ENCODE measurements at regions not wholly inside any gene's neighbourhood (a gene's known extent, or its start where the extent isn't known, plus 50 kb on each side); places are given as distances from the start of the nearest gene placed in this dataset.

GRCh38 chr6:76510489-76510888, 438.0 kb upstream of the IMPG1 start:
- FAIRE-seq (no peak), DNase-seq (ENCODE audit: low read depth, low spot score) (no peak)
- Histone ChIP-seq H3K79me2 (ENCODE audit: control insufficient read depth, insufficient read depth, low read length) (no peaks in the 10 kb centered on the region), H4K20me1 (ENCODE audit: control insufficient read depth, extremely low read depth, insufficient read depth, low read length) (no peaks in the 10 kb centered on the region), H2AFZ (ENCODE audit: control insufficient read depth, low read length) (no peak overlapping the region), H3K9ac (ENCODE audit: control insufficient read depth, extremely low read depth, insufficient read depth, low read length) (no peak overlapping the region), H3K27me3 (ENCODE audit: control insufficient read depth, extremely low read depth, insufficient read depth, low read length) (no peaks in the 10 kb centered on the region), H3K4me2 (ENCODE audit: control insufficient read depth, extremely low read depth, insufficient read depth, low read depth, low read length) (no peak overlapping the region), H3K4me1 (ENCODE audit: control insufficient read depth, extremely low read depth, insufficient read depth, low read length) (no peaks in the 10 kb centered on the region), H3K36me3 (ENCODE audit: control insufficient read depth in 2 of 2, extremely low read depth in 1 of 2, insufficient read depth in 2 of 2, low read length in 2 of 2) (no peaks in the 10 kb centered on the region), H3K27ac (ENCODE audit: control insufficient read depth, insufficient read depth, low read length) (no peak overlapping the region), H3K9me3 (ENCODE audit: control insufficient read depth, low read depth, low read length) (no peaks in the 10 kb centered on the region), H3K9me1 (ENCODE audit: control insufficient read depth, extremely low read depth, insufficient read depth, low read length) (no peaks in the 10 kb centered on the region), H3K4me3 (ENCODE audit: control insufficient read depth in 2 of 3, extremely low read depth in 1 of 3, insufficient read depth in 2 of 3, low read depth in 1 of 3, low read length in 3 of 3) (no peak overlapping the region)
- dilution Hi-C loops (cut with MboI; ENCODE audit: extremely low pct_ligation_motif_present, low sequenced_read_pairs), result no loop called here
- TF ChIP-seq CTCF (optimal IDR thresholded peaks at IDR 0.05 in 1 of 3, IDR thresholded peaks at IDR 0.05 in 1 of 3, conservative IDR thresholded peaks at IDR 0.05 in 1 of 3; ENCODE audit: extremely low read depth in 1 of 3, insufficient read depth in 2 of 3, low read length in 3 of 3) (no peak), EZH2 (IDR thresholded peaks at IDR 0.05; ENCODE audit: low read length) (no peak)

GRCh38 chr6:76509397-76509796, 436.9 kb upstream of the IMPG1 start:
- dilution Hi-C loops (cut with MboI; ENCODE audit: extremely low pct_ligation_motif_present, low sequenced_read_pairs), result no loop called here
- Histone ChIP-seq H4K20me1 (ENCODE audit: control insufficient read depth, extremely low read depth, insufficient read depth, low read length) (no peaks in the 10 kb centered on the region), H3K9me3 (ENCODE audit: control insufficient read depth, low read depth, low read length) (no peaks in the 10 kb centered on the region), H3K27ac (ENCODE audit: control insufficient read depth, insufficient read depth, low read length) (no peak overlapping the region), H2AFZ (ENCODE audit: control insufficient read depth, low read length) (no peak overlapping the region), H3K4me1 (ENCODE audit: control insufficient read depth, extremely low read depth, insufficient read depth, low read length) (no peaks in the 10 kb centered on the region), H3K9ac (ENCODE audit: control insufficient read depth, extremely low read depth, insufficient read depth, low read length) (no peak overlapping the region), H3K4me2 (ENCODE audit: control insufficient read depth, extremely low read depth, insufficient read depth, low read depth, low read length) (no peak overlapping the region), H3K27me3 (ENCODE audit: control insufficient read depth, extremely low read depth, insufficient read depth, low read length) (no peaks in the 10 kb centered on the region), H3K79me2 (ENCODE audit: control insufficient read depth, insufficient read depth, low read length) (no peaks in the 10 kb centered on the region), H3K4me3 (ENCODE audit: control insufficient read depth in 2 of 3, extremely low read depth in 1 of 3, insufficient read depth in 2 of 3, low read depth in 1 of 3, low read length in 3 of 3) (no peak overlapping the region), H3K36me3 (ENCODE audit: control insufficient read depth in 2 of 2, extremely low read depth in 1 of 2, insufficient read depth in 2 of 2, low read length in 2 of 2) (no peaks in the 10 kb centered on the region), H3K9me1 (ENCODE audit: control insufficient read depth, extremely low read depth, insufficient read depth, low read length) (no peaks in the 10 kb centered on the region)
- DNase-seq (ENCODE audit: low read depth, low spot score) (no peak), FAIRE-seq (no peak)
- TF ChIP-seq CTCF (optimal IDR thresholded peaks at IDR 0.05 in 1 of 3, IDR thresholded peaks at IDR 0.05 in 1 of 3, conservative IDR thresholded peaks at IDR 0.05 in 1 of 3; ENCODE audit: extremely low read depth in 1 of 3, insufficient read depth in 2 of 3, low read length in 3 of 3), result no peak
- no peak for TF ChIP-seq EZH2 (IDR thresholded peaks at IDR 0.05; ENCODE audit: low read length)

Measured in keratinocyte (primary cell).